ENCODE measurements at regions not wholly inside any gene's neighbourhood (a gene's known extent, or its start where the extent isn't known, plus 50 kb on each side); places are given as distances from the start of the nearest gene placed in this dataset.

GRCh38 chr18:46269275-46269674 is 165.1 kb downstream of the HAUS1 start:
- intact Hi-C loops (cut with DNase I; ENCODE audit: low total_unique reads) = no loop called here
- Histone ChIP-seq H3K27me3 (no peaks in the 10 kb centered on the region), H3K27ac (no peak overlapping the region), H3K36me3 (ENCODE audit: low read depth, missing control alignments) (no peaks in the 10 kb centered on the region), H3K4me1 (peaks cover 4% of the 10 kb centered on the region), H3K9me3 (no peaks in the 10 kb centered on the region), H3K4me3 (no peak overlapping the region)
- WGBS, 2 donors = 95 to 100% methylated on average over 1 of the region's 1 CpG
- DNase-seq = no peak
- TF ChIP-seq CTCF (IDR thresholded peaks at IDR 0.05) (no peak), POLR2A (IDR thresholded peaks at IDR 0.05) (no peak)

- intact Hi-C loops (cut with DNase I; ENCODE audit: low total_unique reads) = loop anchor here (10.0 kb wide), 1 partner anchor 97 kb away; a partner anchor contains a TSS
- Histone ChIP-seq H3K27me3 (no peaks in the 10 kb centered on the region), H3K9me3 (no peaks in the 10 kb centered on the region), H3K36me3 (ENCODE audit: low read depth, missing control alignments) (no peaks in the 10 kb centered on the region), H3K27ac (no peak overlapping the region), H3K4me1 (no peaks in the 10 kb centered on the region), H3K4me3 (no peak overlapping the region)
- DNase-seq = no peak
- WGBS, 2 donors = 82 to 88% methylated on average over 2 of the region's 2 CpGs
- no peak for TF ChIP-seq POLR2A (IDR thresholded peaks at IDR 0.05)
- no peak for TF ChIP-seq CTCF (IDR thresholded peaks at IDR 0.05)
These were observed 167.3 kb downstream of the HAUS1 start for GRCh38 chr18:46271488-46271887.

- intact Hi-C loops (cut with DNase I; ENCODE audit: low total_unique reads) = loop anchor here (10.0 kb wide), 1 partner anchor 99 kb away; a partner anchor contains a TSS
- H3K27me3 ChIP-seq = no peaks in the 10 kb centered on the region
- no peaks in the 10 kb centered on the region for H3K9me3 ChIP-seq
- no peak overlapping the region for H3K4me3 ChIP-seq
- H3K27ac ChIP-seq = no peak overlapping the region
- TF ChIP-seq CTCF (IDR thresholded peaks at IDR 0.05) (no peak), POLR2A (IDR thresholded peaks at IDR 0.05) (no peak)
- no peaks in the 10 kb centered on the region for H3K36me3 ChIP-seq (ENCODE audit: low read depth, missing control alignments)
- no peaks in the 10 kb centered on the region for H3K4me1 ChIP-seq
- no peak for DNase-seq
- WGBS, 2 donors = 59 to 80% methylated on average over 1 of the region's 1 CpG
These were observed 169.7 kb downstream of the HAUS1 start for GRCh38 chr18:46273861-46274260.

- TF ChIP-seq CTCF (IDR thresholded peaks at IDR 0.05) = no peak
- no peak for TF ChIP-seq POLR2A (IDR thresholded peaks at IDR 0.05)
- WGBS, 2 donors = 47 to 53% methylated on average over 1 of the region's 1 CpG
- no peaks in the 10 kb centered on the region for H3K27me3 ChIP-seq
These were observed 170.1 kb downstream of the HAUS1 start for GRCh38 chr18:46274266-46274665.

GRCh38 chr18:46275370-46275769 is 171.2 kb downstream of the HAUS1 start:
- intact Hi-C loops (cut with DNase I; ENCODE audit: low total_unique reads) = loop anchor here (10.0 kb wide), 1 partner anchor 101 kb away; a partner anchor contains a TSS
- WGBS, 2 donors = 77 to 89% methylated on average over 4 of the region's 4 CpGs
- TF ChIP-seq POLR2A (IDR thresholded peaks at IDR 0.05) (no peak), CTCF (IDR thresholded peaks at IDR 0.05) (no peak)
- Histone ChIP-seq H3K4me1 (no peaks in the 10 kb centered on the region), H3K27me3 (no peaks in the 10 kb centered on the region), H3K9me3 (no peaks in the 10 kb centered on the region), H3K36me3 (ENCODE audit: low read depth, missing control alignments) (no peaks in the 10 kb centered on the region), H3K27ac (no peak overlapping the region), H3K4me3 (no peak overlapping the region)
- DNase-seq = no peak

More at GRCh38 chr18:46274266-46274665, 170.1 kb downstream of the HAUS1 start:
- Histone ChIP-seq H3K36me3 (ENCODE audit: low read depth, missing control alignments) (no peaks in the 10 kb centered on the region), H3K27ac (no peak overlapping the region), H3K9me3 (no peaks in the 10 kb centered on the region), H3K4me3 (no peak overlapping the region), H3K4me1 (no peaks in the 10 kb centered on the region)
- no peak for DNase-seq
- intact Hi-C loops (cut with DNase I; ENCODE audit: low total_unique reads) = loop anchor here (10.0 kb wide), 1 partner anchor 99 kb away; a partner anchor contains a TSS
